ENCODE measurements at regions not wholly inside any gene's neighbourhood (a gene's known extent, or its start where the extent isn't known, plus 50 kb on each side); places are given as distances from the start of the nearest gene placed in this dataset.
"Not testable (repeated sequence)": the region's sequence is repeated elsewhere in the genome, so short reads cannot be mapped to it uniquely, and the experiment has no call there.

- no peak for DNase-seq
Measured at GRCh38 chrY:14356154-14356553, 168.2 kb upstream of the NLGN4Y start.

GRCh38 chrY:14360748-14361500, 163.4 kb upstream of the NLGN4Y start:
- DNase-seq, result no peak

- DNase-seq, result no peak
Measured at GRCh38 chrY:14373608-14374007, 150.7 kb upstream of the NLGN4Y start.

GRCh38 chrY:14378217-14378616, 146.1 kb upstream of the NLGN4Y start:
- DNase-seq, result no peak

- DNase-seq, result not testable (repeated sequence)
Measured at GRCh38 chrY:14410549-14411030, 113.7 kb upstream of the NLGN4Y start.

- DNase-seq, result no peak
Measured at GRCh38 chrY:14411334-14411733, 113.0 kb upstream of the NLGN4Y start.

GRCh38 chrY:14436546-14436945, 87.8 kb upstream of the NLGN4Y start:
- no peak for DNase-seq

- no peak for DNase-seq
Measured at GRCh38 chrY:14437626-14438025, 86.7 kb upstream of the NLGN4Y start.

- no peak for DNase-seq
Measured at GRCh38 chrY:14438395-14438794, 85.9 kb upstream of the NLGN4Y start.

GRCh38 chrY:14444550-14444949, 79.8 kb upstream of the NLGN4Y start:
- no peak for DNase-seq

- no peak for DNase-seq
Measured at GRCh38 chrY:14468151-14468683, 56.1 kb upstream of the NLGN4Y start.

GRCh38 chrY:14472421-14472820, 51.9 kb upstream of the NLGN4Y start:
- DNase-seq, result no peak

GRCh38 chrY:14473320-14473719, 51.0 kb upstream of the NLGN4Y start:
- DNase-seq, result no peak
